NB4 (cell line): ENCODE measurements at regions not wholly inside any gene's neighbourhood (a gene's known extent, or its start where the extent isn't known, plus 50 kb on each side); places are given as distances from the start of the nearest gene placed in this dataset.

ENCODE experiments used
- CTCF ChIP-seq: IDR thresholded peaks from one replicate; pipeline ENCODE4 v1.5.1; 2012; ENCODE audit warnings: low read depth, low read length
- MYC ChIP-seq: IDR thresholded peaks from 2 replicates; pipeline ENCODE4 v1.6.1; 2011; ENCODE audit warnings: low read depth, low read length
- POLR2A ChIP-seq: IDR thresholded peaks from 2 replicates; pipeline ENCODE4 v1.6.1; 2011; ENCODE audit warnings: mild to moderate bottlenecking; ENCODE audit not compliant: insufficient read length; ENCODE audit errors: extremely low read depth

GRCh38 chr3:112751564-112752512 is 94.8 kb downstream of the CD200R1L start:
- TF ChIP-seq POLR2A (no peak), MYC (no peak), CTCF (no peak)
